ENCODE measurements at regions not wholly inside any gene's neighbourhood (a gene's known extent, or its start where the extent isn't known, plus 50 kb on each side); places are given as distances from the start of the nearest gene placed in this dataset.
"Not testable (repeated sequence)": the region's sequence is repeated elsewhere in the genome, so short reads cannot be mapped to it uniquely, and the experiment has no call there.

DNA sequence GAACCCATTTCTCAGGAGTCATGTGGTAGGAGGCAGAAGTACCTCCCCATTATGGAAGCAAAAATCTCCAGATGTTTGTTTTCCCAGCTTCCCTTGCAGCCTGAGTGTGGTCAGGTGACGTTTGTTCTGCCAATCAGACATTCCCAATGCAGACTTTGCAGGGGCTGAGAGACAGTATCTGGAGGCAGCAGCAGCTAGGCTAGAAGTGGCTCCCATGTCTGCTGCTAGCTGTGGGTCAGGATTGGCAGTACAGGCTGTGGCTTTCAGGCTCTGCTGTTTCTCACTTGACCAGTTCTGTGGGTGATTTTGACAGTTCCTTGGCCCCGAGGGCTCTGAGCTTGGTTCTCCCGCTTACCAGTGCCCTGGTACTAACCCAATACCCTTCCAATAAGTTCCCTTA lies 58.6 kb upstream of the NBPF3 start:
- Mint-ChIP-seq H3K9me3 (ENCODE audit: unreplicated experiment) (no peaks in the 10 kb centered on the region), H3K4me1 (ENCODE audit: low read depth, unreplicated experiment) (peaks cover 10% of the 10 kb centered on the region), H3K36me3 (ENCODE audit: insufficient read depth, unreplicated experiment) (no peaks in the 10 kb centered on the region), H3K27me3 (ENCODE audit: insufficient read depth, unreplicated experiment) (no peaks in the 10 kb centered on the region), H3K27ac (ENCODE audit: unreplicated experiment) (no peak overlapping the region), H3K4me3 (ENCODE audit: unreplicated experiment) (no peak overlapping the region)
- Histone ChIP-seq H3K4me3 (ENCODE audit: low read depth, low read length) (no peak overlapping the region), H3K27me3 (replicated peaks; ENCODE audit: control insufficient read depth, insufficient read depth, low read length) (no peaks in the 10 kb centered on the region), H3K9me3 (peaks cover 3% of the 10 kb centered on the region; the same call in 1 of the 2 replicates), H3K36me3 (ENCODE audit: control insufficient read depth, insufficient read depth, low read length) (no peaks in the 10 kb centered on the region), H3K4me1 (no peaks in the 10 kb centered on the region)
- no peak for DNase-seq
- ChIA-PET POLR2A (no interaction called here), CTCF (no interaction called here)
- intact Hi-C loops (cut with micrococcal nuclease; ENCODE audit: unreplicated experiment), result no loop called here
- TF ChIP-seq, protein P1, sequence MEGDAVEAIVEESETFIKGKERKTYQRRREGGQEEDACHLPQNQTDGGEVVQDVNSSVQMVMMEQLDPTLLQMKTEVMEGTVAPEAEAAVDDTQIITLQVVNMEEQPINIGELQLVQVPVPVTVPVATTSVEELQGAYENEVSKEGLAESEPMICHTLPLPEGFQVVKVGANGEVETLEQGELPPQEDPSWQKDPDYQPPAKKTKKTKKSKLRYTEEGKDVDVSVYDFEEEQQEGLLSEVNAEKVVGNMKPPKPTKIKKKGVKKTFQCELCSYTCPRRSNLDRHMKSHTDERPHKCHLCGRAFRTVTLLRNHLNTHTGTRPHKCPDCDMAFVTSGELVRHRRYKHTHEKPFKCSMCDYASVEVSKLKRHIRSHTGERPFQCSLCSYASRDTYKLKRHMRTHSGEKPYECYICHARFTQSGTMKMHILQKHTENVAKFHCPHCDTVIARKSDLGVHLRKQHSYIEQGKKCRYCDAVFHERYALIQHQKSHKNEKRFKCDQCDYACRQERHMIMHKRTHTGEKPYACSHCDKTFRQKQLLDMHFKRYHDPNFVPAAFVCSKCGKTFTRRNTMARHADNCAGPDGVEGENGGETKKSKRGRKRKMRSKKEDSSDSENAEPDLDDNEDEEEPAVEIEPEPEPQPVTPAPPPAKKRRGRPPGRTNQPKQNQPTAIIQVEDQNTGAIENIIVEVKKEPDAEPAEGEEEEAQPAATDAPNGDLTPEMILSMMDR (IDR thresholded peaks at IDR 0.05; ENCODE audit: insufficient read depth in 1 of 2, low read depth in 1 of 2, low read length in 1 of 2, severe bottlenecking in 1 of 2, unreplicated experiment in 1 of 2), result no peak
- BruUV-seq (replicated peaks), result no TSS peak

DNA sequence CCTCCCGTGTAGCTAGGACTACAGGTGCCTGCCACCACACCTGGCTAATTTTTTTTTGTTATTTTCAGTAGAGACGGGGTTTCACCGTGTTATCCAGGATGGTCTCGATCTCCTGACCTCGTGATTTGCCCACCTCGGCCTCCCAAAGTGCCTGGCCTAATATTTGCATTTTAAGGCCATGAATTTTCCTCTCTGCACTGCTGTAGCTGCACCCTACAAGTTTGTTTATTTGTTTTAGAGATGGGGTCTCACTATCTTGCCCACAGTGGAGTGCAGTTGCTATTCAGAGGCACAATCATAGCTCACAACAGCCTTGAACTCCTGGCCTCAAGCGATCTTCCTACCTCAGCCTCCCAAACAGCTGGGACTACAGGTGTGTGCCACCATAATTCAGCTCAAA lies 59.8 kb upstream of the NBPF3 start:
- CTCF ChIA-PET; BruUV-seq (replicated peaks); H3K27ac Mint-ChIP-seq (ENCODE audit: unreplicated experiment); H3K27me3 Mint-ChIP-seq (ENCODE audit: insufficient read depth, unreplicated experiment); H3K4me3 ChIP-seq (ENCODE audit: low read depth, low read length); H3K36me3 Mint-ChIP-seq (ENCODE audit: insufficient read depth, unreplicated experiment); POLR2A ChIA-PET; intact Hi-C loops (cut with micrococcal nuclease; ENCODE audit: unreplicated experiment); H3K36me3 ChIP-seq (ENCODE audit: control insufficient read depth, insufficient read depth, low read length); DNase-seq; H3K9me3 Mint-ChIP-seq (ENCODE audit: unreplicated experiment); H3K4me1 Mint-ChIP-seq (ENCODE audit: low read depth, unreplicated experiment); H3K9me3 ChIP-seq; H3K4me1 ChIP-seq; H3K4me3 Mint-ChIP-seq (ENCODE audit: unreplicated experiment); H3K27me3 ChIP-seq (replicated peaks; ENCODE audit: control insufficient read depth, insufficient read depth, low read length): not testable (repeated sequence)

DNA sequence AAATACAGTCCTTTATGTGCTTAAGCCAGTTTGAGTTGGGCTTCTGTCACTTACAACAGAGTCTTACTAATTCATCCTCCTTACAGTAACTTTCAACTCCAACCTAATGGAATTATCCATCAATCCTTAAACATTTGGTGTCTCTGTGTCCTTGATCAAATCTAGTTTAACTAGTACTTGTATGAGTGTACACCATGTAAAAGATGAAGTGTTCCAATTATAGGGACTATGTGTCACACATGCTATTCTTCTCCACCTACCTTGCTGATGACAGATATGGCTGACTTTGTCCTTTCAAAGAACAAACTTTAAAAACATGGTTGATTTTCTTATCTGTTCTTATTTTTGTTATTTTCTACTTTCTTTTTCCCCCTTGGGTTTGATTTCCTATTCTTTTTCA lies 60.4 kb upstream of the NBPF3 start:
- TF ChIP-seq, protein P1 (IDR thresholded peaks at IDR 0.05; ENCODE audit: insufficient read depth in 1 of 2, low read depth in 1 of 2, low read length in 1 of 2, severe bottlenecking in 1 of 2, unreplicated experiment in 1 of 2), result no peak
- no peak for DNase-seq
- intact Hi-C loops (cut with micrococcal nuclease; ENCODE audit: unreplicated experiment), result no loop called here
- Histone ChIP-seq H3K36me3 (ENCODE audit: control insufficient read depth, insufficient read depth, low read length) (no peaks in the 10 kb centered on the region), H3K9me3 (peaks cover 3% of the 10 kb centered on the region; the same call in 1 of the 2 replicates), H3K4me1 (no peaks in the 10 kb centered on the region), H3K27me3 (replicated peaks; ENCODE audit: control insufficient read depth, insufficient read depth, low read length) (no peaks in the 10 kb centered on the region), H3K4me3 (ENCODE audit: low read depth, low read length) (no peak overlapping the region)
- no peak overlapping the region for H3K27ac Mint-ChIP-seq (ENCODE audit: unreplicated experiment)
- no TSS peak for BruUV-seq (replicated peaks)
- ChIA-PET CTCF (no interaction called here), POLR2A (no interaction called here)
- H3K4me1 Mint-ChIP-seq (ENCODE audit: low read depth, unreplicated experiment), result peaks cover under 1% of the 10 kb centered on the region
- H3K4me3 Mint-ChIP-seq (ENCODE audit: unreplicated experiment), result no peak overlapping the region
- H3K27me3 Mint-ChIP-seq (ENCODE audit: insufficient read depth, unreplicated experiment), result no peaks in the 10 kb centered on the region
- no peaks in the 10 kb centered on the region for H3K36me3 Mint-ChIP-seq (ENCODE audit: insufficient read depth, unreplicated experiment)
- H3K9me3 Mint-ChIP-seq (ENCODE audit: unreplicated experiment), result no peaks in the 10 kb centered on the region
